Mesendoderm (in vitro differentiated cells): ENCODE measurements at regions not wholly inside any gene's neighbourhood (a gene's known extent, or its start where the extent isn't known, plus 50 kb on each side); places are given as distances from the start of the nearest gene placed in this dataset.
A peak's percentile ranks its signal among the peaks of the same experiment; 100 is the strongest.

ENCODE experiments used
- DNase-seq: peaks from one replicate; pipeline ENCODE4 v3.0.0; 2013
- H2AK5ac ChIP-seq: 2 replicates; pipeline ENCODE4 v1.6.1; 2013; ENCODE audit warnings: low read length, inconsistent platforms
- H2BK120ac ChIP-seq: 2 replicates; pipeline ENCODE4 v1.6.1; 2013; ENCODE audit warnings: low read depth, mild to moderate bottlenecking, low read length, moderate library complexity, mixed read lengths
- H2BK15ac ChIP-seq: replicated peaks from 2 replicates; pipeline ENCODE4 v1.6.1; 2013; ENCODE audit warnings: low read depth, mild to moderate bottlenecking, moderate library complexity
- H2BK5ac ChIP-seq: 2 replicates; pipeline ENCODE4 v1.6.1; 2013; ENCODE audit warnings: low read length, inconsistent platforms
- H3K18ac ChIP-seq: 2 replicates; pipeline ENCODE4 v1.6.1; 2013; ENCODE audit warnings: mild to moderate bottlenecking, low read length, mixed read lengths
- H3K23ac ChIP-seq: one replicate; pipeline ENCODE4 v1.6.1; 2013; ENCODE audit warnings: low read length
- H3K27ac ChIP-seq: 2 replicates; pipeline ENCODE4 v1.5.1; 2013; ENCODE audit warnings: low read depth, mild to moderate bottlenecking, inconsistent platforms, low read length, moderate library complexity
- H3K27me3 ChIP-seq: 2 replicates; pipeline ENCODE4 v1.6.1; 2013; ENCODE audit warnings: low read length, control low read depth, mild to moderate bottlenecking, inconsistent platforms; ENCODE audit not compliant: insufficient read depth, poor library complexity
- H3K36me3 ChIP-seq: 2 replicates; pipeline ENCODE4 v1.6.1; 2013; ENCODE audit warnings: low read length, inconsistent platforms; ENCODE audit not compliant: control insufficient read depth, insufficient read depth
- H3K4ac ChIP-seq: one replicate; pipeline ENCODE4 v1.6.1; 2013; ENCODE audit warnings: low read depth, mild to moderate bottlenecking, low read length, moderate library complexity
- H3K4me1 ChIP-seq: 2 replicates; pipeline ENCODE4 v1.6.1; 2013; ENCODE audit warnings: low read depth, low read length, inconsistent platforms; ENCODE audit not compliant: control insufficient read depth
- H3K4me2 ChIP-seq: 2 replicates; pipeline ENCODE4 v1.6.1; 2013; ENCODE audit warnings: low read length
- H3K4me3 ChIP-seq: 2 replicates; pipeline ENCODE4 v1.5.1; 2013; ENCODE audit warnings: mild to moderate bottlenecking, low read length
- H3K56ac ChIP-seq: one replicate; pipeline ENCODE4 v1.6.1; 2013; ENCODE audit warnings: low read length
- H3K79me1 ChIP-seq: 2 replicates; pipeline ENCODE4 v1.6.1; 2013; ENCODE audit warnings: low read length, inconsistent platforms
- H3K79me2 ChIP-seq: 2 replicates; pipeline ENCODE4 v1.6.1; 2013; ENCODE audit warnings: mild to moderate bottlenecking, low read length; ENCODE audit not compliant: control insufficient read depth, insufficient read depth
- H3K9ac ChIP-seq: 2 replicates; pipeline ENCODE4 v1.6.1; 2013; ENCODE audit warnings: low read length, inconsistent platforms
- H4K5ac ChIP-seq: one replicate; pipeline ENCODE4 v1.6.1; 2013; ENCODE audit warnings: low read length
- H4K8ac ChIP-seq: one replicate; pipeline ENCODE4 v1.6.1; 2013; ENCODE audit warnings: low read depth, mild to moderate bottlenecking, control low read depth, low read length, moderate library complexity
- WGBS: extraction: QIAGEN DNeasy Blood & Tissue Kit; methylation state at CpG from one replicate; pipeline ENCODE4 v1.1.7; 2013; ENCODE audit warnings: low lambda C conversion rate, missing lambda C conversion rate; ENCODE audit not compliant: insufficient coverage; ENCODE audit errors: extremely low coverage; 5-methylcytosine and 5-hydroxymethylcytosine counted together

DNA sequence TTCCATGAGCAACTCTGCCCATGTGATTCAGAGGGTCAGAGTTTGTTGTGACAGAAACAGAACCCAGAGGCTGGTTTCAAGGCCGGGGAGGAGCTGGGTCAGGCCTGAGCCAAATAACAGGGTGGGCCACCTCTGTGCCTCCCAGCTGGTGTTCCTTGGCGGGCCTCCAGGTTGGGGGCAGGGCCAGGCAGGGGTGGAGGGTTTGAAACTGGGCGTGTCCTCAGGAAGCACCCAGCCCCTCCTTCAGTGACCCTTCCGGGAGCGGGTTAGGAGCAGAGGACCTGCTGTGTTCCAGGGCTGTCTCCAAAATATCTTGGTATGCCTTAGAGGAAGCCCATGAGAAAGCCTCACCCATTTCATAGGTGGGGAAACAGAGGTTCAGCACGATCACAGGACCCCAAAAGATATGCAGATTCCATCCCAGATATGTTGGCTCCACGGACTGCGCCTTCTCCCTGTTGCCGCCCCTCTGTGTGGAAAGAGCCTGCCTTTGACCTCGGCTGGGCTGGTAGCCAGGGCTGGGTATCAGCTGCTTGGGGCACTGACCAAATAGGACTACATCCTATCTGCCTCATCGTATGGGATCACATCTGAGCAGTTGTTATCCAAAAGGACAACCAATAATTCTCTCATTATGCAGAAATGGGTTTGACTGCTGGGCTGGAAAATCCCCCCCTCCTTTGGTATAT, 74.8 kb upstream of the GLI2 start:
- Histone ChIP-seq H3K9ac (no peak overlapping the region), H3K27me3 (no peaks in the 10 kb centered on the region), H3K36me3 (no peaks in the 10 kb centered on the region), H2BK120ac (no peak overlapping the region), H3K27ac (no peak overlapping the region), H2BK5ac (no peak overlapping the region), H2AK5ac (no peak overlapping the region), H3K18ac (no peak overlapping the region), H3K4me2 (no peak overlapping the region), H4K5ac (no peak overlapping the region), H3K79me2 (no peaks in the 10 kb centered on the region), H2BK15ac (no peak overlapping the region), H3K56ac (no peak overlapping the region), H3K4me3 (no peak overlapping the region), H3K4me1 (no peaks in the 10 kb centered on the region), H3K4ac (no peak overlapping the region), H3K23ac (no peak overlapping the region), H4K8ac (no peak overlapping the region), H3K79me1 (no peaks in the 10 kb centered on the region)
- WGBS = no CpG with 5 or more reads among the region's 11 CpGs
- no peak for DNase-seq

DNA sequence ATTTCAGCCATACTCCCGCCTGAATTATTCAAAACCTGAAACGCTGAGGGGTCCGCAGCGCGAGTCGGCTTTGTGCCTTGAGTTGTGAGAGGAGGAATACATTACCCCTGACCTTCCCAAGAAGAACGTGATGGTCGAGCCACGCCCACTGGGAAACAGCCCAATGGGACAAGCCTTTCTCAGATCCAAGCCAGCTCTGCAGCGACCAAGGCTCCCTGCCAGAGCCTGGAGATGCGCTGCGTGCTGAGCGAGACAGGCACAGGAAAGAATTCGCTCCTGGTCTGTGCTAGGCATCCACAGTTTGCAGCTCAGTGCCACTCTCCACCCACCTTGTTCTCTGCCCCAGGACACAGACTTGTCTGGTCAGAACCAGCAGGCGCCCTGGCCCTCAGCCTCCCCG, 74.1 kb upstream of the GLI2 start:
- Histone ChIP-seq H2AK5ac (no peak overlapping the region), H3K27ac (no peak overlapping the region), H3K23ac (no peak overlapping the region), H4K8ac (no peak overlapping the region), H3K79me1 (no peaks in the 10 kb centered on the region), H3K56ac (no peak overlapping the region), H3K36me3 (no peaks in the 10 kb centered on the region), H3K4ac (no peak overlapping the region), H2BK5ac (no peak overlapping the region), H3K4me3 (no peak overlapping the region), H3K27me3 (no peaks in the 10 kb centered on the region), H3K4me2 (no peak overlapping the region), H2BK15ac (no peak overlapping the region), H3K4me1 (no peaks in the 10 kb centered on the region), H4K5ac (no peak overlapping the region), H3K18ac (no peak overlapping the region), H3K79me2 (no peaks in the 10 kb centered on the region), H3K9ac (no peak overlapping the region), H2BK120ac (no peak overlapping the region)
- WGBS = no CpG with 5 or more reads among the region's 16 CpGs
- peak; percentile 86 for DNase-seq

DNA sequence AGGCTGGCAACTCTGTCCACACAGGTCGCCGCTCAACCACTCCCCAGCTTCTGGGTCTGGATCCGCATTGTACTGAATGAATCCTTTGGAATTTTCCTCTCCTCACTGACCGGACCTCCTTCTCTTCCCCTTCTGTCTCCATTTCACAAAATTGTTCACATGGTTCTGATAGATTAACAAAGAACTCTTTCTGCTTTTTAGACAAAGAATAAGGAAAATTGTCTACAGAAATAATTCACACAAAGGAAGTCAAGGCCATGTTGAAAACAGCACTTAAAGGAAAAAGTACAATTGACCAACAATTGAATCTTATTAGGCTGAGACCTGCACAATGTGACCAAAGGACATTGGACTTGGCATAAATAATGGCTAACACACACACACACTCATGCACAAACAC, 73.6 kb upstream of the GLI2 start:
- Histone ChIP-seq H3K4ac (no peak overlapping the region), H2BK120ac (no peak overlapping the region), H3K27me3 (no peaks in the 10 kb centered on the region), H3K4me1 (no peaks in the 10 kb centered on the region), H3K4me2 (no peak overlapping the region), H3K79me2 (no peaks in the 10 kb centered on the region), H3K36me3 (no peaks in the 10 kb centered on the region), H2AK5ac (no peak overlapping the region), H3K27ac (no peak overlapping the region), H3K18ac (no peak overlapping the region), H4K5ac (no peak overlapping the region), H3K79me1 (no peaks in the 10 kb centered on the region), H2BK5ac (no peak overlapping the region), H3K23ac (no peak overlapping the region), H3K4me3 (no peak overlapping the region), H3K56ac (no peak overlapping the region), H3K9ac (no peak overlapping the region), H2BK15ac (no peak overlapping the region), H4K8ac (no peak overlapping the region)
- no CpG with 5 or more reads among the region's 4 CpGs for WGBS
- DNase-seq = no peak

DNA sequence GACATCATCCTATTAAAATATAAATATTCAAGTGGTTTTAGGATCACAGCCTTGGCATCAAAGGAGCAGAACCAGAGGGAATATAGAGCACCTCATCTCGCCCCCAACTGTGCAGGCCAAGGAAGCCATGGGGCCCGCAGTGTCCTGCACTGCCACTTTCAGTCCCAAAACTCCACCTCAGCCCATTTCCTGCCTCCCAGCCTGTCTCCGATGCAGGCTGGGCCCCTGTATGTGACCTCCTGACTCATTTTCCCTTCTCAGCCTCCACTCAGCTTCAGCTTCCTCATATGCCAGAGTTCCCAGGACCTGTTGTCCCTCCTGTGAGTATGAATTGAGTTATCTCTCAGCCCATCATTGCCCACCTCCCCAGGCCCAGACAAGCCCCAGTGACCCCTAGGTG, 72.9 kb upstream of the GLI2 start:
- no peaks in the 10 kb centered on the region for H3K27me3 ChIP-seq
- H4K8ac ChIP-seq = no peak overlapping the region
- H3K4me3 ChIP-seq = no peak overlapping the region
- H2BK15ac ChIP-seq = no peak overlapping the region
- H3K36me3 ChIP-seq = no peaks in the 10 kb centered on the region
- H3K9ac ChIP-seq = no peak overlapping the region
- no peak overlapping the region for H3K27ac ChIP-seq
- H3K4me1 ChIP-seq = no peaks in the 10 kb centered on the region
- no peak overlapping the region for H4K5ac ChIP-seq
- H2BK120ac ChIP-seq = no peak overlapping the region
- WGBS = no CpG with 5 or more reads among the region's 3 CpGs
- no peak overlapping the region for H3K4ac ChIP-seq
- no peak overlapping the region for H2BK5ac ChIP-seq
- no peak overlapping the region for H3K56ac ChIP-seq
- H3K79me2 ChIP-seq = no peaks in the 10 kb centered on the region
- no peak overlapping the region for H2AK5ac ChIP-seq
- no peak overlapping the region for H3K23ac ChIP-seq
- no peak overlapping the region for H3K4me2 ChIP-seq
- H3K79me1 ChIP-seq = no peaks in the 10 kb centered on the region
- no peak overlapping the region for H3K18ac ChIP-seq
- DNase-seq = no peak

DNA sequence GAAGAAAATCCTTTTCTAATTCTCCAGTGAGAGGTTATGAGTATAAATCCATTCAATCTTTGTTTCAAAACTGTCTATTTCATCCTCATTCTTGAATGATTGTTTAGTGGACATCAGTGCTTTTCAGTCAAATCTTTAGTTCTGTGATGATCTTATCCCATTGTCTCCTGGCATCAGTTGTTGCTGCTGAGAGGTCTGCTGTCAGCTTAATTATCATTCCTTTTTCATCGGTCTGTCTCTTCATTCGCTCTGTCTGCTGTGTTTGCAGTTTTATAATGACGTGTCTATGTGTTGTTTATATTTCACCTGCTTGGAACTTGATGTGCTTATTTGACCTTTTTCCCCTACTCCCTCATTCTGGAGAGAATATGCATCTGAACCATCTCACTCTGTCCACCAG, 69.2 kb upstream of the GLI2 start:
- Histone ChIP-seq H3K4me2 (no peak overlapping the region), H2BK120ac (no peak overlapping the region), H4K8ac (no peak overlapping the region), H3K27me3 (no peaks in the 10 kb centered on the region), H3K79me1 (no peaks in the 10 kb centered on the region), H3K36me3 (no peaks in the 10 kb centered on the region), H3K23ac (no peak overlapping the region), H3K27ac (no peak overlapping the region), H3K9ac (no peak overlapping the region), H3K79me2 (no peaks in the 10 kb centered on the region), H3K18ac (no peak overlapping the region), H2BK5ac (no peak overlapping the region), H2BK15ac (no peak overlapping the region), H3K4me3 (no peak overlapping the region), H3K4ac (no peak overlapping the region), H4K5ac (no peak overlapping the region), H3K4me1 (no peaks in the 10 kb centered on the region), H2AK5ac (no peak overlapping the region), H3K56ac (no peak overlapping the region)
- no CpG with 5 or more reads among the region's 3 CpGs for WGBS
- DNase-seq = no peak

DNA sequence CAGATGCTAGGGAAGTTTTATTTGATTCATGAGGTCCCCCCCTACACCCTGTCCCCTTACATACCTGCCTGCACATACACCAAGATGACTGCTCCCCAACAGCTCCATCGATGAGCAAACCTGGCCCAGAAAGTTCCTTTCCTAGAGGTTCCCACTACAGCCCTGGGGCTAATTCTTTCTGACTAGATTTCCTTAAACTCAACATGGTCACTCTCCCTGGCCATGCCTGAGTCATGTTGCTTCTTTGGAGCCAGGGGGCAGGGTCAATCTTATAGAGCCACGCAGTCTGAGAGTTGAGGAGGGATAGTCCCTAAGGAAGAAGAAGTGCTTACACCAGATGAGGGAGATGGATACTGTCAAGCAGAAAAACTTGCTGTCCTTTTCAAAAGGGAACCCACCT, 67.7 kb upstream of the GLI2 start:
- Histone ChIP-seq H3K27me3 (no peaks in the 10 kb centered on the region), H3K4me1 (no peaks in the 10 kb centered on the region), H4K5ac (no peak overlapping the region), H3K18ac (no peak overlapping the region), H3K79me2 (no peaks in the 10 kb centered on the region), H2AK5ac (no peak overlapping the region), H3K36me3 (no peaks in the 10 kb centered on the region), H3K4me3 (no peak overlapping the region), H2BK5ac (no peak overlapping the region), H3K9ac (no peak overlapping the region), H3K23ac (no peak overlapping the region), H3K4me2 (no peak overlapping the region), H3K4ac (no peak overlapping the region), H4K8ac (no peak overlapping the region), H3K56ac (no peak overlapping the region), H2BK120ac (no peak overlapping the region), H3K79me1 (no peaks in the 10 kb centered on the region), H3K27ac (no peak overlapping the region), H2BK15ac (no peak overlapping the region)
- DNase-seq = no peak
- WGBS = no CpG with 5 or more reads among the region's 2 CpGs
